Sigmoid colon (tissue), 6 donors: ENCODE measurements at regions not wholly inside any gene's neighbourhood (a gene's known extent, or its start where the extent isn't known, plus 50 kb on each side); places are given as distances from the start of the nearest gene placed in this dataset.
"Not testable (repeated sequence)": the region's sequence is repeated elsewhere in the genome, so short reads cannot be mapped to it uniquely, and the experiment has no call there.

Source experiments
- DNase-seq: peaks from one replicate; pipeline ENCODE4 v3.0.0-alpha.2; 2019
- H3K27ac ChIP-seq, 4 donors: fragments of 200-600 bp; sonication (generic); one replicate each; pipeline ENCODE4 v1.5.1; 2016 to 2019; ENCODE audit warnings: mild to moderate bottlenecking in 1 of 4
- H3K27me3 ChIP-seq, 3 donors: fragments of 200-600 bp; sonication (generic); one replicate each; pipeline ENCODE4 v1.5.1; 2019; ENCODE audit warnings: mild to moderate bottlenecking in 1 of 3
- H3K36me3 ChIP-seq, 4 donors: fragments of 200-600 bp; sonication (generic); one replicate each; pipeline ENCODE4 v1.5.1; 2016 to 2019
- H3K4me1 ChIP-seq, 4 donors: fragments of 200-600 bp; sonication (generic); one replicate each; pipeline ENCODE4 v1.5.1; 2017 to 2019
- H3K4me3 ChIP-seq, 4 donors: fragments of 200-600 bp; sonication (generic); one replicate each; pipeline ENCODE4 v1.5.1; 2017 to 2019; ENCODE audit warnings: mild to moderate bottlenecking in 2 of 4, moderate library complexity in 1 of 4
- H3K9me3 ChIP-seq, 4 donors: fragments of 200-600 bp in 3 of 4; sonication (generic) in 3 of 4; one replicate each; pipeline versions ENCODE4 v1.5.1 to v1.6.1; 2013 to 2019
- EP300 ChIP-seq, 4 donors: sonication (generic); formaldehyde crosslinking; IDR thresholded peaks; one replicate each; pipeline ENCODE4 v1.6.1; 2017; ENCODE audit warnings: antibody characterized with exemption in 4 of 4
- POLR2A ChIP-seq, 2 donors: fragments of 450-650 bp; IDR thresholded peaks; one replicate each; pipeline ENCODE4 v1.6.1; 2016; ENCODE audit warnings: antibody characterized with exemption in 2 of 2, mild to moderate bottlenecking in 2 of 2, moderate library complexity in 2 of 2
- POLR2AphosphoS5 ChIP-seq, 4 donors: sonication (generic); formaldehyde crosslinking; IDR thresholded peaks; one replicate each; pipeline ENCODE4 v1.6.1; 2017; ENCODE audit warnings: antibody characterized with exemption in 4 of 4
- WGBS, 2 donors: extraction: QIAGEN DNeasy Blood & Tissue Kit; methylation state at CpG; one replicate each; pipeline ENCODE4 v1.1.7; 2013; 5-methylcytosine and 5-hydroxymethylcytosine counted together
- intact Hi-C: fragments of 100-400 bp; cut with DNase I; formaldehyde crosslinking; loops from one replicate; pipeline ENCODE4 v1.15.1; 2023
- TF ChIP-seq, protein P1 (sequence below), 4 experiments: fragments of 450-650 bp in 3 of 4; fragments of 200-600 bp in 1 of 4; IDR thresholded peaks; one replicate each; pipeline ENCODE4 v1.5.1; 2016 to 2019; ENCODE audit warnings: antibody characterized with exemption in 4 of 4, mild to moderate bottlenecking in 3 of 4, moderate library complexity in 2 of 4
- donor health status: healthy with polysubstance abuse.
- donor health status: healthy.

- no peak for DNase-seq
- no peaks in the 10 kb centered on the region for H3K36me3 ChIP-seq
- WGBS, 2 donors: 74 to 94% methylated on average over 4 of the region's 4 CpGs
- H3K4me1 ChIP-seq: no peaks in the 10 kb centered on the region
- peaks cover 0 to 8% (median 3%) of the 10 kb centered on the region in 3 donors for H3K27me3 ChIP-seq
- no peak overlapping the region for H3K27ac ChIP-seq
- intact Hi-C loops: no loop called here
- TF ChIP-seq POLR2AphosphoS5 (IDR thresholded peaks at IDR 0.05): no peak
- TF ChIP-seq EP300 (IDR thresholded peaks at IDR 0.05): no peak
- TF ChIP-seq, protein P1, sequence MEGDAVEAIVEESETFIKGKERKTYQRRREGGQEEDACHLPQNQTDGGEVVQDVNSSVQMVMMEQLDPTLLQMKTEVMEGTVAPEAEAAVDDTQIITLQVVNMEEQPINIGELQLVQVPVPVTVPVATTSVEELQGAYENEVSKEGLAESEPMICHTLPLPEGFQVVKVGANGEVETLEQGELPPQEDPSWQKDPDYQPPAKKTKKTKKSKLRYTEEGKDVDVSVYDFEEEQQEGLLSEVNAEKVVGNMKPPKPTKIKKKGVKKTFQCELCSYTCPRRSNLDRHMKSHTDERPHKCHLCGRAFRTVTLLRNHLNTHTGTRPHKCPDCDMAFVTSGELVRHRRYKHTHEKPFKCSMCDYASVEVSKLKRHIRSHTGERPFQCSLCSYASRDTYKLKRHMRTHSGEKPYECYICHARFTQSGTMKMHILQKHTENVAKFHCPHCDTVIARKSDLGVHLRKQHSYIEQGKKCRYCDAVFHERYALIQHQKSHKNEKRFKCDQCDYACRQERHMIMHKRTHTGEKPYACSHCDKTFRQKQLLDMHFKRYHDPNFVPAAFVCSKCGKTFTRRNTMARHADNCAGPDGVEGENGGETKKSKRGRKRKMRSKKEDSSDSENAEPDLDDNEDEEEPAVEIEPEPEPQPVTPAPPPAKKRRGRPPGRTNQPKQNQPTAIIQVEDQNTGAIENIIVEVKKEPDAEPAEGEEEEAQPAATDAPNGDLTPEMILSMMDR (IDR thresholded peaks at IDR 0.05): no peak
- no peak for TF ChIP-seq POLR2A (IDR thresholded peaks at IDR 0.05)
- H3K4me3 ChIP-seq: no peak overlapping the region
- no peaks in the 10 kb centered on the region for H3K9me3 ChIP-seq
These were observed 204.1 kb downstream of the MATN1 start for GRCh38 chr1:30519201-30519763.

DNA sequence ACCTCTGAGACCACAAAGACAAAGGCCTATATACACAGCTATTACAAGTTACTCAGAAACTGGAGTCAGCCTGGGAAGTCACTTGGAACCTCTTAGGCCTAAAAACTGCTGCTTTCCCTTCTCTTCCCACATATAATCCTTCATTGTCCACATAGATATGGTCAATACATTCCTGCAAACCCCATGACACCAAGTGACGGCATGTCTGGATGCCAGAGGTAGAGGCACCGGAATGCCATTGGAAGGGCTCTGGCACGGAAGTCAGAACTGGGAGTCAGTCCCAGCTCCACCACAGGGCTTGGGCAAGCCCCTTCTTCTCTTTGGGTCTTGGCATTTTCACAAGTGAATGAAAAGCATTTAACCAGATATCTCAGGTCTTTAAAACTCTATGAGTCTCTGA, 204.7 kb downstream of the MATN1 start:
- WGBS, 2 donors: 75 to 90% methylated on average over 3 of the region's 3 CpGs
- Histone ChIP-seq H3K36me3 (no peaks in the 10 kb centered on the region), H3K9me3 (no peaks in the 10 kb centered on the region), H3K27ac (no peak overlapping the region), H3K4me1 (no peaks in the 10 kb centered on the region), H3K27me3 (peaks cover 0 to 8% (median 1%) of the 10 kb centered on the region in 3 donors), H3K4me3 (no peak overlapping the region)
- no peak for TF ChIP-seq POLR2A (IDR thresholded peaks at IDR 0.05)
- TF ChIP-seq EP300 (IDR thresholded peaks at IDR 0.05): no peak
- no peak for TF ChIP-seq POLR2AphosphoS5 (IDR thresholded peaks at IDR 0.05)
- TF ChIP-seq, protein P1 (IDR thresholded peaks at IDR 0.05): no peak
- intact Hi-C loops: no loop called here
- no peak for DNase-seq

DNA sequence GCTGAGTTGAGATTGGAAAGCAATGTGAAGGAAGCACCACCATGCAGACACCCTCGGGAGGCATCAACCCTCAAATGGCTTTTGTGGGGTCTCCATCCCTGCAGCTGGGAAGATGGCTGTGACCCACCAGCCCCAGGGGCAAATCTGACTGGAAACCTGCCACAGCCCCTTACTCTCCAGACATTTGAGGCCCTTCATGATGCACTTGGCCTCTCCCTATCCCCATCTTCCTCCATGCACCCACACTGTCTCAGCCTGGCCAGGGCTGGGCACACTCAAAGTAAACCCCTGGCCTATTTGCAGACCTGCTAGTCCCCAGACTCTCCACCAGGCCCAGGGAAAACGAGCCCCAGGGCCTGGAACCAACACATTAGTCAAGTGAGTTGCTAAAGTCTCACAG, 205.2 kb downstream of the MATN1 start:
- no peak overlapping the region for H3K27ac ChIP-seq
- TF ChIP-seq EP300 (IDR thresholded peaks at IDR 0.05): no peak
- TF ChIP-seq POLR2AphosphoS5 (IDR thresholded peaks at IDR 0.05): no peak
- no peak for TF ChIP-seq POLR2A (IDR thresholded peaks at IDR 0.05)
- TF ChIP-seq, protein P1 (IDR thresholded peaks at IDR 0.05): no peak
- H3K27me3 ChIP-seq: peaks cover 0 to 8% (median 0%) of the 10 kb centered on the region in 3 donors
- no peaks in the 10 kb centered on the region for H3K4me1 ChIP-seq
- H3K36me3 ChIP-seq: no peaks in the 10 kb centered on the region
- H3K9me3 ChIP-seq: no peaks in the 10 kb centered on the region
- DNase-seq: no peak
- no peak overlapping the region for H3K4me3 ChIP-seq
- intact Hi-C loops: no loop called here
- 49 to 56% methylated on average over 2 of the region's 2 CpGs for WGBS, 2 donors

- 76 to 85% methylated on average over 6 of the region's 6 CpGs for WGBS, 2 donors
- H3K9me3 ChIP-seq, intact Hi-C loops, H3K27ac ChIP-seq, H3K4me3 ChIP-seq, H3K36me3 ChIP-seq, H3K4me1 ChIP-seq, H3K27me3 ChIP-seq, DNase-seq: not testable (repeated sequence)
These were observed 205.7 kb downstream of the MATN1 start for GRCh38 chr1:30517666-30518065.

- H3K36me3 ChIP-seq, intact Hi-C loops, H3K4me1 ChIP-seq, DNase-seq, H3K27me3 ChIP-seq, H3K4me3 ChIP-seq, H3K27ac ChIP-seq, H3K9me3 ChIP-seq: not testable (repeated sequence)
- 80% methylated on average over 7 of the region's 7 CpGs for WGBS, 2 donors
These were observed 206.1 kb downstream of the MATN1 start for GRCh38 chr1:30517241-30517640.

DNA sequence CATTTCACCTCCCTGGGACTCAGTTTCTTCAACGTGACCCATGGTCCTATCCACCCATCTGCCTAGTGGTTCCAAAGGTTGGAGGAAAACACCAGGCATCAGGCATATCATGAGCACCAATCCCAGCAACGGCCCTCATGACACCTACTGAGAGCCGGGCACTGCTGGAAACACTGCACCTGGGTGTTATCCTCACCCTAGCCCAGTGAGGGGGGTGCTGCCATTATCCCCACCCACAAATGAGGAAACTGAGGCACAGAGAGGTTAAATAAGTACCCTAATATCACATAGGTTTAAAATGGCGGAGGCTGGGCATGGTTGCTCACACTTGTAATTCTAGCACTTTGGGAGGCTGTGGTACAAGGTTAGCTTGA, 206.9 kb downstream of the MATN1 start:
- H3K4me1 ChIP-seq: no peaks in the 10 kb centered on the region
- DNase-seq: no peak
- H3K9me3 ChIP-seq: no peaks in the 10 kb centered on the region
- intact Hi-C loops: no loop called here
- no peaks in the 10 kb centered on the region for H3K27me3 ChIP-seq
- no peak overlapping the region for H3K4me3 ChIP-seq
- WGBS, 2 donors: 81 to 84% methylated on average over 4 of the region's 4 CpGs
- TF ChIP-seq, protein P1 (IDR thresholded peaks at IDR 0.05): no peak
- TF ChIP-seq EP300 (IDR thresholded peaks at IDR 0.05): no peak
- no peak for TF ChIP-seq POLR2A (IDR thresholded peaks at IDR 0.05)
- TF ChIP-seq POLR2AphosphoS5 (IDR thresholded peaks at IDR 0.05): no peak
- no peak overlapping the region for H3K27ac ChIP-seq
- H3K36me3 ChIP-seq: no peaks in the 10 kb centered on the region
